Endothelial cell of umbilical vein (primary cell): ENCODE measurements at regions not wholly inside any gene's neighbourhood (a gene's known extent, or its start where the extent isn't known, plus 50 kb on each side); places are given as distances from the start of the nearest gene placed in this dataset.

Experiments
- EZH2 ChIP-seq: IDR thresholded peaks from 2 replicates; pipeline ENCODE4 v1.6.1; 2012; ENCODE audit warnings: borderline replicate concordance, low read depth, mild to moderate bottlenecking, moderate library complexity, low read length, inconsistent platforms; ENCODE audit not compliant: severe bottlenecking
- POLR2A ChIP-seq: IDR thresholded peaks from 2 replicates; pipeline ENCODE4 v1.6.1; 2012; ENCODE audit warnings: low read depth, mild to moderate bottlenecking, control low read depth, low read length
- POLR2AphosphoS5 ChIP-seq: IDR thresholded peaks from 2 replicates; pipeline ENCODE4 v1.6.1; 2012; ENCODE audit warnings: low read depth, mild to moderate bottlenecking, control low read depth, low read length, moderate library complexity; ENCODE audit not compliant: insufficient read depth
- TF ChIP-seq, protein P1 (sequence below): IDR thresholded peaks from 2 replicates; pipeline ENCODE4 v1.6.1; 2011; ENCODE audit not compliant: insufficient read depth, insufficient read length
- TF ChIP-seq, protein P2 (sequence below), 2 donors: IDR thresholded peaks; 1 replicate in 1 of 2; 2 replicates in 1 of 2; pipeline ENCODE4 v1.5.1; 2011; ENCODE audit warnings: low read length in 2 of 2, mild to moderate bottlenecking in 2 of 2, moderate library complexity in 2 of 2, control low read depth in 1 of 2, inconsistent platforms in 1 of 2, low read depth in 1 of 2; ENCODE audit not compliant: insufficient read depth in 1 of 2; ENCODE audit errors: extremely low read depth in 1 of 2

DNA sequence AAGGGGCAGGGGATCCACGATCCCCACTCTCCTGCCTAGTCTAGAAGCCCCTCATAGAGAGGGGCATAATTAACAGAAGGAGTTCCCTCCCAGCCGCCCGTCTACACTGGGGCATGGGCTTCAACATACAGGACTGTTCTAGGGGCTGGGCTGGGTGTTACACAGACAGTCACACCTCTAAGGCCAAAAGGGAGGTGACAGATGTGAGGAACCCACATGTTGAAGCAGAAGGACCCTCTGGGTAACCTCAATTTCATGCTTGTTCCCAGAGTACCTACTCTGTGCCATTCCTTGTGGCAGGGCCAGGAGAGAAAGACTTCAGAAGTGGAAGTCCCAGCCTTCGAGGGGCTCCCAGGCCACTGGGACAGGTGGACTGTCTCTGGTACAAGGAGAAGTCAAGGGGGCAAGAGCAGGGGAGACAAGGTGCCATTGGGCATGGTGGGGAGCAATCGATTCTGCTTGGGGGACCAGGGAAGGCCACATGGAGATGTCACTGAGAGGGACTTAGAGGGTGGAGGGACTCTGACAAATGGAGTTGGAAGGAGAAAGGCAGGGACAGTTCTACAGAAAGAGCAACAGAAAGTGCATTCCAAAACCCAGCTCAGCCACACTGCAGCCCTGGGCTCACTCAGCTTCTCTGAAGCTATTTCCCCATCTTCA lies 71.3 kb downstream of the CPN2 start:
- TF ChIP-seq, protein P1, sequence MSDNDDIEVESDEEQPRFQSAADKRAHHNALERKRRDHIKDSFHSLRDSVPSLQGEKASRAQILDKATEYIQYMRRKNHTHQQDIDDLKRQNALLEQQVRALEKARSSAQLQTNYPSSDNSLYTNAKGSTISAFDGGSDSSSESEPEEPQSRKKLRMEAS: no peak
- TF ChIP-seq, protein P2, sequence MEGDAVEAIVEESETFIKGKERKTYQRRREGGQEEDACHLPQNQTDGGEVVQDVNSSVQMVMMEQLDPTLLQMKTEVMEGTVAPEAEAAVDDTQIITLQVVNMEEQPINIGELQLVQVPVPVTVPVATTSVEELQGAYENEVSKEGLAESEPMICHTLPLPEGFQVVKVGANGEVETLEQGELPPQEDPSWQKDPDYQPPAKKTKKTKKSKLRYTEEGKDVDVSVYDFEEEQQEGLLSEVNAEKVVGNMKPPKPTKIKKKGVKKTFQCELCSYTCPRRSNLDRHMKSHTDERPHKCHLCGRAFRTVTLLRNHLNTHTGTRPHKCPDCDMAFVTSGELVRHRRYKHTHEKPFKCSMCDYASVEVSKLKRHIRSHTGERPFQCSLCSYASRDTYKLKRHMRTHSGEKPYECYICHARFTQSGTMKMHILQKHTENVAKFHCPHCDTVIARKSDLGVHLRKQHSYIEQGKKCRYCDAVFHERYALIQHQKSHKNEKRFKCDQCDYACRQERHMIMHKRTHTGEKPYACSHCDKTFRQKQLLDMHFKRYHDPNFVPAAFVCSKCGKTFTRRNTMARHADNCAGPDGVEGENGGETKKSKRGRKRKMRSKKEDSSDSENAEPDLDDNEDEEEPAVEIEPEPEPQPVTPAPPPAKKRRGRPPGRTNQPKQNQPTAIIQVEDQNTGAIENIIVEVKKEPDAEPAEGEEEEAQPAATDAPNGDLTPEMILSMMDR (IDR thresholded peaks at IDR 0.05; ENCODE audit: extremely low read depth in 1 of 2, insufficient read depth in 1 of 2, low read depth in 1 of 2, low read length in 2 of 2): no peak
- TF ChIP-seq POLR2AphosphoS5 (no peak), POLR2A (no peak), EZH2 (no peak)
